ENCODE measurements at regions not wholly inside any gene's neighbourhood (a gene's known extent, or its start where the extent isn't known, plus 50 kb on each side); places are given as distances from the start of the nearest gene placed in this dataset.

- no peak for DNase-seq
These were observed 429.1 kb downstream of the KIF20B start for GRCh38 chr10:90130321-90131086.

- DNase-seq, result no peak
These were observed 432.2 kb downstream of the KIF20B start for GRCh38 chr10:90133606-90134005.

GRCh38 chr10:90136731-90137316 is 435.4 kb downstream of the KIF20B start:
- no peak for DNase-seq

- DNase-seq, result no peak
These were observed 437.5 kb downstream of the KIF20B start for GRCh38 chr10:90138844-90139243.

GRCh38 chr10:90141791-90142190 is 440.4 kb downstream of the KIF20B start:
- no peak for DNase-seq

- no peak for DNase-seq
These were observed 442.5 kb downstream of the KIF20B start for GRCh38 chr10:90143937-90144336.

- no peak for DNase-seq
These were observed 446.9 kb downstream of the KIF20B start for GRCh38 chr10:90148116-90148855.

- no peak for DNase-seq
These were observed 448.2 kb downstream of the KIF20B start for GRCh38 chr10:90149563-90149962.

GRCh38 chr10:90162271-90162853 is 461.0 kb downstream of the KIF20B start:
- DNase-seq, result no peak

GRCh38 chr10:90167174-90168064 is 466.0 kb downstream of the KIF20B start:
- no peak for DNase-seq

- no peak for DNase-seq
These were observed 466.9 kb downstream of the KIF20B start for GRCh38 chr10:90168244-90168643.

- DNase-seq, result no peak
These were observed 469.8 kb downstream of the KIF20B start for GRCh38 chr10:90171014-90171722.

GRCh38 chr10:90174531-90174930 is 473.1 kb downstream of the KIF20B start:
- no peak for DNase-seq

GRCh38 chr10:90175161-90175681 is 473.8 kb downstream of the KIF20B start:
- DNase-seq, result peak; percentile 33

GRCh38 chr10:90179696-90180407 is 478.5 kb downstream of the KIF20B start:
- DNase-seq, result no peak

GRCh38 chr10:90180886-90181691 is 479.7 kb downstream of the KIF20B start:
- DNase-seq, result no peak

GRCh38 chr10:90192825-90193224 is 491.4 kb downstream of the KIF20B start:
- no peak for DNase-seq

GRCh38 chr10:90193240-90193985 is 492.0 kb downstream of the KIF20B start:
- no peak for DNase-seq

- no peak for DNase-seq
These were observed 494.0 kb downstream of the KIF20B start for GRCh38 chr10:90195288-90195840.

Measured in right hindlimb (tissue), 1 donor.